ENCODE measurements at regions not wholly inside any gene's neighbourhood (a gene's known extent, or its start where the extent isn't known, plus 50 kb on each side); places are given as distances from the start of the nearest gene placed in this dataset.
A peak's percentile ranks its signal among the peaks of the same experiment; 100 is the strongest.

- Histone ChIP-seq H3K9me3 (no peaks in the 10 kb centered on the region), H3K27me3 (ENCODE audit: low read depth) (no peaks in the 10 kb centered on the region), H3K4me1 (no peaks in the 10 kb centered on the region), H3K4me3 (no peak overlapping the region), H3K36me3 (no peaks in the 10 kb centered on the region), H3K27ac (no peak overlapping the region)
- no peak for ATAC-seq
- intact Hi-C loops (cut with DNase I): no loop called here
- DNase-seq: no peak
- TF ChIP-seq CTCF (IDR thresholded peaks at IDR 0.05): no peak
Measured at GRCh38 chr11:44444770-44445321, 120.6 kb upstream of the CD82 start.

DNA sequence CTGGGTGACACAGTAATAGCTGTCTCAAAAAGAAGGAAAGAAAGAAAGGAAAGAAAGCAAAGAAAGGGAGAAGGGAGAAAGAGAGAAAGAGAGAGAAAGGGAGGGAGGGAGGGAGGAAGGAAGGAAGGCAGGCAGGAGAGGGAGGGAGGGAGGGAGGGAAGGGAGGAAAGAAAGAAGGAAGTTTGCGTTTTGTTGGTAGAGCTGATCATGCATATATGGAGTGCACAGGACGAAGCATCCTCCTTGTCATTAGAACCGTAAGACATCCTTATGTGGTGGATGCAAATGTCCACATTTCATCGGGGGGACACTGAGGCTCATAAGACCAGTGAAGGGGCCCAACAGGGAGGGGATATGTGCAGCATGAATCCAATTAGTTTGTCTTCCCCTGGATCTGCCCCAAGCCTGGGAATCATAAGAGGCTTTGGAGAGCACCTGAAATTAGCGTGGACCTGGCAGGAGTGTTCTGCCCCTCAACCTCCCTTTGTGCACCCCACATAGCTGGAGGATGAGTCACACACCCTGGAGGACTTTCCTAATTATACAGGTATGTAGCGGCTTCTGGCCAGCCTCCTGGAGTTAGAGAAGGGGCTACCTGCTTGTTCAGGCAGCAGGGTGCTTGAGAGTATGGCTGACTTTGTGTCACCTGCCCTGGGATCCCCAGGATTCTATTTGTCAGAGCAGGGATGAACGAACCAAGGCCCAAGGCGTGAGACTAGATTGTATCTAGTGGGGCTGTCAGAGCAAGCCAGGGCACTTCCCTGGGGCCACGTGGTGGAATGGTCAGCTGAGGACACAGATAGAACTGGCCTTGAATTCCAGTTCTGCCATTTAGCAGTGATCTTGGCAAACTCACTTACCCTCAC is 119.7 kb upstream of the CD82 start:
- Histone ChIP-seq H3K27me3 (ENCODE audit: low read depth) (no peaks in the 10 kb centered on the region), H3K9me3 (no peaks in the 10 kb centered on the region), H3K4me1 (no peaks in the 10 kb centered on the region), H3K27ac (no peak overlapping the region), H3K4me3 (no peak overlapping the region), H3K36me3 (no peaks in the 10 kb centered on the region)
- ATAC-seq: peak; percentile 77 to 92
- TF ChIP-seq CTCF (IDR thresholded peaks at IDR 0.05): no peak
- intact Hi-C loops (cut with DNase I): no loop called here
- DNase-seq: no peak

- Histone ChIP-seq H3K36me3 (no peaks in the 10 kb centered on the region), H3K4me3 (no peak overlapping the region), H3K27ac (no peak overlapping the region), H3K9me3 (no peaks in the 10 kb centered on the region), H3K4me1 (no peaks in the 10 kb centered on the region), H3K27me3 (ENCODE audit: low read depth) (no peaks in the 10 kb centered on the region)
- intact Hi-C loops (cut with DNase I): no loop called here
- no peak for DNase-seq
- no peak for TF ChIP-seq CTCF (IDR thresholded peaks at IDR 0.05)
- ATAC-seq: no peak
Measured at GRCh38 chr11:44446366-44446762, 119.1 kb upstream of the CD82 start.

- intact Hi-C loops (cut with DNase I): no loop called here
- Histone ChIP-seq H3K4me3 (no peak overlapping the region), H3K9me3 (no peaks in the 10 kb centered on the region), H3K27ac (no peak overlapping the region), H3K36me3 (no peaks in the 10 kb centered on the region), H3K4me1 (no peaks in the 10 kb centered on the region), H3K27me3 (ENCODE audit: low read depth) (no peaks in the 10 kb centered on the region)
- DNase-seq (no peak), ATAC-seq (no peak)
- no peak for TF ChIP-seq CTCF (IDR thresholded peaks at IDR 0.05)
Measured at GRCh38 chr11:44446996-44447771, 118.3 kb upstream of the CD82 start.

DNA sequence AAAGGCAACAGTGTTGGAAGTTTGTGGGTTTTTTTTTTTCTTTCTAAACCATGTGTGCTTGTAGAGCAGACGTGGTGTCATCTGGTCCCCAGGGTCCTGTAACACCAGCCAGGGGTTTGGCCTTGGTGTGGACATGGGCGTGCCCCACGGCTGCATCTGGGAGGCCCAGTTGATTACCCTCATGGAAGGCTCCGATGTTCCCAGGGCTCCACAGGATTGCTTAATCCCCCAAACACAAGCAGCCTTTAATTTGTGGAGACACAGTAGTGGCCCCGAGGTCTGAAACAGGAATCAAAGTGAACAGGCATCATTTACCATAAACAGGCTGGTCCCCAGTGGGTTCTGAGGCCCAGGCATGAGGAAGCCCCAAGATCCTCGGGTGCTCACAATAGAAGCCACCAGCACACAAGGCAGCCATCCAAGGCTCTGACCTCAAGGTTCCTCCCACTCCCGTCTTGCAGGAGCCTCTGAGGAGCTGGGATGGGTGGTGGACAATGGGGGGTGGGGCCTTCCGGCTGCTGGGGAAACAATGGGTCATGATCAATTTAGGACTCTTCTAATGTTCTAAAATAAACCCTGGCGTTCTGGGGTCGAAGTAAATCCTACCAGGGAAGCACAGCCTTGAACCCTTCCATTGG is 115.0 kb upstream of the CD82 start:
- H3K27ac ChIP-seq: no peak overlapping the region
- intact Hi-C loops (cut with DNase I): no loop called here
- no peak for TF ChIP-seq CTCF (IDR thresholded peaks at IDR 0.05)
- no peaks in the 10 kb centered on the region for H3K4me1 ChIP-seq
- no peak for ATAC-seq
- no peak overlapping the region for H3K4me3 ChIP-seq
- DNase-seq: no peak
- no peaks in the 10 kb centered on the region for H3K27me3 ChIP-seq (ENCODE audit: low read depth)
- H3K9me3 ChIP-seq: no peaks in the 10 kb centered on the region
- H3K36me3 ChIP-seq: no peaks in the 10 kb centered on the region
